Naive thymus-derived CD8-positive, alpha-beta T cell (primary cell): ENCODE measurements at regions not wholly inside any gene's neighbourhood (a gene's known extent, or its start where the extent isn't known, plus 50 kb on each side); places are given as distances from the start of the nearest gene placed in this dataset.
"Not testable (repeated sequence)": the region's sequence is repeated elsewhere in the genome, so short reads cannot be mapped to it uniquely, and the experiment has no call there.

Experiments used
- ATAC-seq, 2 donors: fragments of 150-1000 bp; cut with Tn5 transposase in 1 of 2; sonication (Bioruptor Pico), chemical (Tn5 transposase) in 1 of 2; 1 replicate in 1 of 2; 2 replicates in 1 of 2; pipeline ENCODE4 v1.10.0; 2021; ENCODE audit warnings: mild to moderate bottlenecking in 2 of 2, moderate library complexity in 2 of 2
- POLR2A ChIA-PET: fragments of 350-600 bp; sonication (Branson Sonifier 250); formaldehyde crosslinking; loops from one replicate; lab custom pipeline; 2021; ENCODE audit warnings: antibody characterized with exemption; lab: Charles Lee
- DNase-seq, 10 donors: peaks; one replicate each; pipeline versions ENCODE4 v3.0.0 to v3.0.0-alpha.2; 2020 to 2022
- H3K27ac Mint-ChIP-seq, 10 donors: one replicate each; pipeline ENCODE4 v1.8.0; 2020 to 2022; ENCODE audit warnings: mild to moderate bottlenecking in 10 of 10, mixed read lengths in 10 of 10, moderate library complexity in 4 of 10, inconsistent platforms in 1 of 10
- H3K27me3 Mint-ChIP-seq, 5 donors: one replicate each; pipeline ENCODE4 v1.8.0; 2021 to 2022; ENCODE audit warnings: mixed read lengths in 5 of 5
- H3K36me3 Mint-ChIP-seq, 3 donors: one replicate each; pipeline ENCODE4 v1.8.0; 2020 to 2022; ENCODE audit warnings: mixed read lengths in 3 of 3, mild to moderate bottlenecking in 2 of 3, inconsistent platforms in 1 of 3
- H3K4me1 Mint-ChIP-seq, 4 donors: one replicate each; pipeline ENCODE4 v1.8.0; 2021 to 2022; ENCODE audit warnings: mixed read lengths in 4 of 4
- H3K4me3 Mint-ChIP-seq, 10 donors: one replicate each; pipeline ENCODE4 v1.8.0; 2020 to 2022; ENCODE audit warnings: mild to moderate bottlenecking in 10 of 10, mixed read lengths in 10 of 10, moderate library complexity in 6 of 10, inconsistent platforms in 1 of 10
- H3K9me3 Mint-ChIP-seq, 9 donors: one replicate each; pipeline ENCODE4 v1.8.0; 2020 to 2022; ENCODE audit warnings: mixed read lengths in 9 of 9, mild to moderate bottlenecking in 3 of 9, inconsistent platforms in 1 of 9, moderate library complexity in 1 of 9

GRCh38 chr1:104629589-104629988 is 879.9 kb downstream of the AMY1C start:
- Mint-ChIP-seq H3K9me3 (peaks cover 0 to 18% (median 4%) of the 10 kb centered on the region in 9 donors), H3K27me3 (no peaks in the 10 kb centered on the region), H3K4me3 (no peak overlapping the region), H3K27ac (no peak overlapping the region), H3K36me3 (no peaks in the 10 kb centered on the region), H3K4me1 (no peaks in the 10 kb centered on the region)
- no peak for ATAC-seq
- POLR2A ChIA-PET = no interaction called here
- no peak for DNase-seq

GRCh38 chr1:104630567-104631149 is 881.0 kb downstream of the AMY1C start:
- POLR2A ChIA-PET = no interaction called here
- no peak for DNase-seq
- H3K4me3 Mint-ChIP-seq = no peak overlapping the region
- no peak for ATAC-seq
- H3K9me3 Mint-ChIP-seq = peaks cover 0 to 13% (median 3%) of the 10 kb centered on the region in 9 donors
- H3K4me1 Mint-ChIP-seq = no peaks in the 10 kb centered on the region
- H3K36me3 Mint-ChIP-seq = no peaks in the 10 kb centered on the region
- H3K27me3 Mint-ChIP-seq = no peaks in the 10 kb centered on the region
- H3K27ac Mint-ChIP-seq = no peak overlapping the region

GRCh38 chr1:104636581-104636980 is 886.9 kb downstream of the AMY1C start:
- H3K4me1 Mint-ChIP-seq = no peaks in the 10 kb centered on the region
- no peak for ATAC-seq
- H3K36me3 Mint-ChIP-seq = peaks cover 0 to 7% (median 0%) of the 10 kb centered on the region in 3 donors
- POLR2A ChIA-PET = no interaction called here
- H3K27ac Mint-ChIP-seq = no peak overlapping the region
- H3K9me3 Mint-ChIP-seq = peaks cover 0 to 23% (median 4%) of the 10 kb centered on the region in 9 donors
- no peaks in the 10 kb centered on the region for H3K27me3 Mint-ChIP-seq
- DNase-seq = no peak
- H3K4me3 Mint-ChIP-seq = no peak overlapping the region

- Mint-ChIP-seq H3K27ac (no peak overlapping the region), H3K4me3 (no peak overlapping the region), H3K4me1 (no peaks in the 10 kb centered on the region), H3K27me3 (no peaks in the 10 kb centered on the region), H3K36me3 (no peaks in the 10 kb centered on the region), H3K9me3 (peaks cover 0 to 9% (median 4%) of the 10 kb centered on the region in 9 donors)
- ATAC-seq = no peak
- DNase-seq = no peak
- POLR2A ChIA-PET = no interaction called here
Measured at GRCh38 chr1:104646233-104646632, 896.5 kb downstream of the AMY1C start.

- DNase-seq = no peak
- no peaks in the 10 kb centered on the region for H3K27me3 Mint-ChIP-seq
- H3K9me3 Mint-ChIP-seq = peaks cover 0 to 9% (median 1%) of the 10 kb centered on the region in 9 donors
- H3K4me3 Mint-ChIP-seq = no peak overlapping the region
- no peaks in the 10 kb centered on the region for H3K4me1 Mint-ChIP-seq
- no peaks in the 10 kb centered on the region for H3K36me3 Mint-ChIP-seq
- H3K27ac Mint-ChIP-seq = no peak overlapping the region
- no peak for ATAC-seq
- POLR2A ChIA-PET = no interaction called here
Measured at GRCh38 chr1:104648269-104648691, 898.6 kb downstream of the AMY1C start.

GRCh38 chr1:104664374-104664773 is 914.7 kb downstream of the AMY1C start:
- H3K27me3 Mint-ChIP-seq, H3K27ac Mint-ChIP-seq, DNase-seq, ATAC-seq, H3K36me3 Mint-ChIP-seq, H3K4me1 Mint-ChIP-seq, H3K4me3 Mint-ChIP-seq, POLR2A ChIA-PET: not testable (repeated sequence)
- H3K9me3 Mint-ChIP-seq = peaks cover 0 to 21% (median 5%) of the 10 kb centered on the region in 9 donors

GRCh38 chr1:104665300-104665699 is 915.6 kb downstream of the AMY1C start:
- ATAC-seq (no peak), DNase-seq (no peak)
- no peak overlapping the region for H3K4me3 Mint-ChIP-seq
- POLR2A ChIA-PET = no interaction called here
- H3K4me1 Mint-ChIP-seq = no peaks in the 10 kb centered on the region
- H3K27me3 Mint-ChIP-seq = no peaks in the 10 kb centered on the region
- H3K27ac Mint-ChIP-seq = no peak overlapping the region
- peaks cover 0 to 5% (median 0%) of the 10 kb centered on the region in 3 donors for H3K36me3 Mint-ChIP-seq
- H3K9me3 Mint-ChIP-seq = peaks cover 0 to 24% (median 6%) of the 10 kb centered on the region in 9 donors

- Mint-ChIP-seq H3K9me3 (peaks cover 0 to 21% (median 3%) of the 10 kb centered on the region in 9 donors), H3K27me3 (no peaks in the 10 kb centered on the region), H3K4me1 (no peaks in the 10 kb centered on the region), H3K27ac (no peak overlapping the region), H3K36me3 (no peaks in the 10 kb centered on the region), H3K4me3 (no peak overlapping the region)
- ATAC-seq = no peak
- POLR2A ChIA-PET = no interaction called here
- no peak for DNase-seq
Measured at GRCh38 chr1:104671684-104672353, 922.1 kb downstream of the AMY1C start.

- Mint-ChIP-seq H3K36me3 (peaks cover 0 to under 1% (median 0%) of the 10 kb centered on the region in 3 donors), H3K27ac (no peak overlapping the region), H3K27me3 (no peaks in the 10 kb centered on the region), H3K4me3 (no peak overlapping the region), H3K4me1 (no peaks in the 10 kb centered on the region), H3K9me3 (peaks cover 8 to 59% (median 25%) of the 10 kb centered on the region in 9 donors)
- POLR2A ChIA-PET = no interaction called here
- DNase-seq (no peak), ATAC-seq (no peak)
Measured at GRCh38 chr1:104699433-104699832, 949.7 kb downstream of the AMY1C start.

GRCh38 chr1:104702731-104703130 is 953.0 kb downstream of the AMY1C start:
- Mint-ChIP-seq H3K36me3 (no peaks in the 10 kb centered on the region), H3K27me3 (no peaks in the 10 kb centered on the region), H3K4me3 (no peak overlapping the region), H3K27ac (no peak overlapping the region), H3K9me3 (peaks cover under 1 to 40% (median 19%) of the 10 kb centered on the region in 9 donors), H3K4me1 (no peaks in the 10 kb centered on the region)
- no peak for DNase-seq
- POLR2A ChIA-PET = no interaction called here
- no peak for ATAC-seq

- Mint-ChIP-seq H3K27me3 (no peaks in the 10 kb centered on the region), H3K4me3 (no peak overlapping the region)
Measured at GRCh38 chr1:104706631-104707147, 957.0 kb downstream of the AMY1C start.

GRCh38 chr1:104718752-104719151 is 969.1 kb downstream of the AMY1C start:
- POLR2A ChIA-PET = no interaction called here
- H3K9me3 Mint-ChIP-seq = peaks cover 3 to 28% (median 11%) of the 10 kb centered on the region in 9 donors
- no peak for ATAC-seq
- H3K27me3 Mint-ChIP-seq = no peaks in the 10 kb centered on the region
- DNase-seq = no peak
- no peak overlapping the region for H3K27ac Mint-ChIP-seq
- H3K4me1 Mint-ChIP-seq = no peaks in the 10 kb centered on the region
- peaks cover 0 to 4% (median 0%) of the 10 kb centered on the region in 3 donors for H3K36me3 Mint-ChIP-seq
- H3K4me3 Mint-ChIP-seq = no peak overlapping the region

More at GRCh38 chr1:104706631-104707147, 957.0 kb downstream of the AMY1C start:
- no peaks in the 10 kb centered on the region for H3K36me3 Mint-ChIP-seq
- H3K4me1 Mint-ChIP-seq = no peaks in the 10 kb centered on the region
- ATAC-seq (no peak), DNase-seq (no peak)
- POLR2A ChIA-PET = no interaction called here
- H3K27ac Mint-ChIP-seq = no peak overlapping the region
- H3K9me3 Mint-ChIP-seq = peaks cover 0 to 38% (median 18%) of the 10 kb centered on the region in 9 donors

- no peak for ATAC-seq
Measured at GRCh38 chr1:104720741-104721140, 971.0 kb downstream of the AMY1C start.

More at GRCh38 chr1:104720741-104721140, 971.0 kb downstream of the AMY1C start:
- POLR2A ChIA-PET = no interaction called here
- peaks cover 4 to 43% (median 28%) of the 10 kb centered on the region in 9 donors for H3K9me3 Mint-ChIP-seq
- H3K4me1 Mint-ChIP-seq = no peaks in the 10 kb centered on the region
- H3K36me3 Mint-ChIP-seq = peaks cover 0 to 4% (median 0%) of the 10 kb centered on the region in 3 donors
- H3K27ac Mint-ChIP-seq = no peak overlapping the region
- no peaks in the 10 kb centered on the region for H3K27me3 Mint-ChIP-seq
- H3K4me3 Mint-ChIP-seq = no peak overlapping the region
- DNase-seq = no peak
